ENCODE measurements at regions not wholly inside any gene's neighbourhood (a gene's known extent, or its start where the extent isn't known, plus 50 kb on each side); places are given as distances from the start of the nearest gene placed in this dataset.

DNA sequence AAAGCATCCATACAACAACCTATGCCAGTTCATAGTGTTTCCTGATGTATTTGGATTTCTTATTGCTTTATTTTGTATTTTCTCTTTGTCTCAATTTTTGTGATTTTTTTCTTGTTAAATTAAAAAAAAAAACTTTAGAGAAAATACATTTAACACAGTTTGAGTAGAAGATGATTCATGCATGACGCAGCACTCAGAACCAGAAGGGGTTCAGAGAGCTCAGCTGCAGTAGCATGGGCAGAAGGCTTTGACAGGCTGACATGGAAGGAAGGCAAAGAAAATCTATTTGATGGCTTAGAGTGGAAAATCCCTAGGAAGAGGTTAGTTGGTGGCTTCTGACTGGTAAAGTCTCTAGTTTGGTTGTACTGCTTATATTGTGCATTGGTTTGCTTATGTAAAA is 207.2 kb upstream of the STXBP5 start:
- TF ChIP-seq SPI1 (IDR thresholded peaks at IDR 0.05; ENCODE audit: borderline replicate concordance, low read depth), result no peak
- no peak for DNase-seq (ENCODE audit: low read depth in 1 of 2, low spot score in 1 of 2)
- H3K27me3 ChIP-seq (ENCODE audit: insufficient read depth, poor library complexity, severe bottlenecking), result no peaks in the 10 kb centered on the region
- no peak overlapping the region for H3K4me3 ChIP-seq (replicated peaks; ENCODE audit: insufficient read depth, low read length)
- H3K27ac ChIP-seq (replicated peaks), result no peak overlapping the region

DNA sequence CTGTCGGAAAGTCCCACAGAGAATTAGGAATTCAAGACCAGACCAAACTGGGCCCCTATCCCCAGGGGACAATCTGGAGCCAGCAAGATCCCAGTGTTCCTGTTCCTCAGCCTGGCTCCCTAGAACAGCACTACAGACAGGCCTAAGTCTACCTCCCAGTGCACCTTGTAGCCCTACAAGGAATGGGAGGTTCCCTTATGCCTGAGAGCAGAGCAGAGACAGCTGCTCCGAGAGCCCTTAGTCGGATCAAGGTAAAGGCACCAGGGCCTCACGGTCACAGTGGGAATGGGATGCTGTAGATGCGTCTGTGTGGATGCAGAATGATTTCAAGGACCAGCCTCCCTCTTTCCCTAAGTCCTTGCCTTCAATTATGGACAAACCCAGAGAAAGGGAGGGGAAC is 204.5 kb upstream of the STXBP5 start:
- no peaks in the 10 kb centered on the region for H3K27me3 ChIP-seq (ENCODE audit: insufficient read depth, poor library complexity, severe bottlenecking)
- H3K4me3 ChIP-seq (replicated peaks; ENCODE audit: insufficient read depth, low read length), result no peak overlapping the region
- DNase-seq (ENCODE audit: low read depth in 1 of 2, low spot score in 1 of 2), result no peak
- no peak overlapping the region for H3K27ac ChIP-seq (replicated peaks)
- TF ChIP-seq, protein P1, sequence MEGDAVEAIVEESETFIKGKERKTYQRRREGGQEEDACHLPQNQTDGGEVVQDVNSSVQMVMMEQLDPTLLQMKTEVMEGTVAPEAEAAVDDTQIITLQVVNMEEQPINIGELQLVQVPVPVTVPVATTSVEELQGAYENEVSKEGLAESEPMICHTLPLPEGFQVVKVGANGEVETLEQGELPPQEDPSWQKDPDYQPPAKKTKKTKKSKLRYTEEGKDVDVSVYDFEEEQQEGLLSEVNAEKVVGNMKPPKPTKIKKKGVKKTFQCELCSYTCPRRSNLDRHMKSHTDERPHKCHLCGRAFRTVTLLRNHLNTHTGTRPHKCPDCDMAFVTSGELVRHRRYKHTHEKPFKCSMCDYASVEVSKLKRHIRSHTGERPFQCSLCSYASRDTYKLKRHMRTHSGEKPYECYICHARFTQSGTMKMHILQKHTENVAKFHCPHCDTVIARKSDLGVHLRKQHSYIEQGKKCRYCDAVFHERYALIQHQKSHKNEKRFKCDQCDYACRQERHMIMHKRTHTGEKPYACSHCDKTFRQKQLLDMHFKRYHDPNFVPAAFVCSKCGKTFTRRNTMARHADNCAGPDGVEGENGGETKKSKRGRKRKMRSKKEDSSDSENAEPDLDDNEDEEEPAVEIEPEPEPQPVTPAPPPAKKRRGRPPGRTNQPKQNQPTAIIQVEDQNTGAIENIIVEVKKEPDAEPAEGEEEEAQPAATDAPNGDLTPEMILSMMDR (IDR thresholded peaks at IDR 0.05; ENCODE audit: insufficient read depth, low read length), result no peak
- TF ChIP-seq, protein P2, sequence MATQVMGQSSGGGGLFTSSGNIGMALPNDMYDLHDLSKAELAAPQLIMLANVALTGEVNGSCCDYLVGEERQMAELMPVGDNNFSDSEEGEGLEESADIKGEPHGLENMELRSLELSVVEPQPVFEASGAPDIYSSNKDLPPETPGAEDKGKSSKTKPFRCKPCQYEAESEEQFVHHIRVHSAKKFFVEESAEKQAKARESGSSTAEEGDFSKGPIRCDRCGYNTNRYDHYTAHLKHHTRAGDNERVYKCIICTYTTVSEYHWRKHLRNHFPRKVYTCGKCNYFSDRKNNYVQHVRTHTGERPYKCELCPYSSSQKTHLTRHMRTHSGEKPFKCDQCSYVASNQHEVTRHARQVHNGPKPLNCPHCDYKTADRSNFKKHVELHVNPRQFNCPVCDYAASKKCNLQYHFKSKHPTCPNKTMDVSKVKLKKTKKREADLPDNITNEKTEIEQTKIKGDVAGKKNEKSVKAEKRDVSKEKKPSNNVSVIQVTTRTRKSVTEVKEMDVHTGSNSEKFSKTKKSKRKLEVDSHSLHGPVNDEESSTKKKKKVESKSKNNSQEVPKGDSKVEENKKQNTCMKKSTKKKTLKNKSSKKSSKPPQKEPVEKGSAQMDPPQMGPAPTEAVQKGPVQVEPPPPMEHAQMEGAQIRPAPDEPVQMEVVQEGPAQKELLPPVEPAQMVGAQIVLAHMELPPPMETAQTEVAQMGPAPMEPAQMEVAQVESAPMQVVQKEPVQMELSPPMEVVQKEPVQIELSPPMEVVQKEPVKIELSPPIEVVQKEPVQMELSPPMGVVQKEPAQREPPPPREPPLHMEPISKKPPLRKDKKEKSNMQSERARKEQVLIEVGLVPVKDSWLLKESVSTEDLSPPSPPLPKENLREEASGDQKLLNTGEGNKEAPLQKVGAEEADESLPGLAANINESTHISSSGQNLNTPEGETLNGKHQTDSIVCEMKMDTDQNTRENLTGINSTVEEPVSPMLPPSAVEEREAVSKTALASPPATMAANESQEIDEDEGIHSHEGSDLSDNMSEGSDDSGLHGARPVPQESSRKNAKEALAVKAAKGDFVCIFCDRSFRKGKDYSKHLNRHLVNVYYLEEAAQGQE (IDR thresholded peaks at IDR 0.05; ENCODE audit: insufficient replicate concordance, low read depth), result no peak
- TF ChIP-seq POLR2AphosphoS5 (IDR thresholded peaks at IDR 0.05; ENCODE audit: low read depth) (no peak), SPI1 (IDR thresholded peaks at IDR 0.05; ENCODE audit: borderline replicate concordance, low read depth) (no peak), GABPA (IDR thresholded peaks at IDR 0.05; ENCODE audit: low read depth) (no peak)

DNA sequence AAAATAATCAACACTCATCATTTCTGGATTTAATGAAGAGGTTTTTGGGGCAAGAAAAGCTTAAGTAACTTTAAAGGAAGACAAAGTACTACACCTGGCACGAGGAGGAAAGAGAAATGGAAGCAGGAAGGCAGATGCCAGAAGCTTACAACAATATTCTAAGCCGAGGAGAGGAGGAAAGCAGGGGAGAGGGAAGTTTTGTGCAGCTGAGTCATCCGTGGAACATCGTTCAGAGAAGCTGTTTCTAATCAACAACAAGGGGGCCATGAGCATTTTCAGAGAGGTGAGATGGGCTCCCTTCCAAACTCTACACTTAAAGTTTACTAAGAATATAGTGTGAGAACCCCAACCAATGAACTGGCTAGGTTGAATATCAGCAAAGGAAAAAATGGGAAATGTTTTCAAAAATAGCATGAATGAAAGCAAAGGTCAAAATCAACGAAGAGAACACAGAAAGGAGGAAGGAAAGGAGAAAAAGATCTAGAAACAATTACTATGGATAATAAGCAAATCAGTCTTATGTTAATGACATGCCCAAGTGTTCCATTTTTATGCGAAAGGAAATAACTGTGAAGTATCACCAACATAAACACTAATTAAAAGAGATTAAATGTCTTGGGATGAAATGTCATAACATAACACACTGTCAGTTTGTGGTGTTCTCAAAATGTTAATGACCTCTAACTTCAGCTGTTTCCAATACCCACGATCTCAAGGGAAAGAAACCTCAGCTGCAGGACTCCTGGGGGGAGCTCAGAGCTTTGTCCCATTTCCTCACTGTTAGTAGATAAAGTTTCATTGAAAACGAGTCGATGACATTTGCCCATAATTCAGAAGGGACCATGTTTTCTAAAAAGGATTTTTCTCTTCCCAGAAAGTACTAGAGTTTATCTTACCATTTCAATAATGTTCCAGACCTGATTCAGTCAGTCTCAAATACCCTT is 203.4 kb upstream of the STXBP5 start:
- no peak for DNase-seq (ENCODE audit: low read depth in 1 of 2, low spot score in 1 of 2)
- Histone ChIP-seq H3K4me3 (replicated peaks; ENCODE audit: insufficient read depth, low read length) (no peak overlapping the region), H3K27me3 (ENCODE audit: insufficient read depth, poor library complexity, severe bottlenecking) (no peaks in the 10 kb centered on the region), H3K27ac (replicated peaks) (no peak overlapping the region)
- TF ChIP-seq SPI1 (IDR thresholded peaks at IDR 0.05; ENCODE audit: borderline replicate concordance, low read depth) (no peak), GABPA (IDR thresholded peaks at IDR 0.05; ENCODE audit: low read depth) (no peak), POLR2AphosphoS5 (IDR thresholded peaks at IDR 0.05; ENCODE audit: low read depth) (no peak)
- TF ChIP-seq, protein P2 (IDR thresholded peaks at IDR 0.05; ENCODE audit: insufficient replicate concordance, low read depth), result no peak
- TF ChIP-seq, protein P1 (IDR thresholded peaks at IDR 0.05; ENCODE audit: insufficient read depth, low read length), result no peak

DNA sequence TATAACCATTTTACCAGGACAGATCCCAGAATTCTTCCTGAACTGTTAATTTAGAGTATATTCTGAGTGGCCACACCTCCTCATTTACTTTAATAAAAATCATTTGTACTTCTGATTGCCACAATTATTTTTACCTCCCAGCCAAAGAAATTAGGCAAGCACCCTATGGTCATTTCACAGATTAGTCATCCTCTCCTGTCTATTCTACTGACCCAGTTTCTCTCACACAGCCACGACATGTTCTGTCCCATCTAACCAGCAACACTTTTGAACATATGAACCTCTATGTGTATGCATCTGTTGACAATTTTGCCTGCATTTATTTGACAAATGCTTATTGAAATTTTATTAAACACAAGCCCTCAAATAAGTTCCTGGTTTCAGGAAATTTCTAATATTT is 202.6 kb upstream of the STXBP5 start:
- no peak for TF ChIP-seq SPI1 (IDR thresholded peaks at IDR 0.05; ENCODE audit: borderline replicate concordance, low read depth)
- no peak for TF ChIP-seq POLR2AphosphoS5 (IDR thresholded peaks at IDR 0.05; ENCODE audit: low read depth)
- no peak for TF ChIP-seq GABPA (IDR thresholded peaks at IDR 0.05; ENCODE audit: low read depth)
- TF ChIP-seq, protein P1 (IDR thresholded peaks at IDR 0.05; ENCODE audit: insufficient read depth, low read length), result no peak
- TF ChIP-seq, protein P2 (IDR thresholded peaks at IDR 0.05; ENCODE audit: insufficient replicate concordance, low read depth), result no peak
- Histone ChIP-seq H3K27ac (replicated peaks) (no peak overlapping the region), H3K27me3 (ENCODE audit: insufficient read depth, poor library complexity, severe bottlenecking) (no peaks in the 10 kb centered on the region), H3K4me3 (replicated peaks; ENCODE audit: insufficient read depth, low read length) (no peak overlapping the region)
- no peak for DNase-seq (ENCODE audit: low read depth in 1 of 2, low spot score in 1 of 2)
